HCT116 (cell line): ENCODE measurements at regions not wholly inside any gene's neighbourhood (a gene's known extent, or its start where the extent isn't known, plus 50 kb on each side); places are given as distances from the start of the nearest gene placed in this dataset.

ENCODE experiments used
- ATAC-seq: fragments of 200-7000 bp; cut with Tn5 transposase; 2 replicates; pipeline ENCODE4 v1.9.1; 2020; ENCODE audit warnings: mild to moderate bottlenecking, moderate library complexity
- BruUV-seq: library from RNA; stranded (reverse); fragments of 400-500 nt; replicated peaks from 2 replicates; lab custom pipeline; 2021; lab: Mats Ljungman, UMichigan
- CTCF ChIA-PET: fragments of 300-600 bp; sonication (Branson Sonifier 250); formaldehyde crosslinking; loops from one replicate; lab custom pipeline; 2021; ENCODE audit warnings: antibody characterized with exemption; lab: Charles Lee
- POLR2A ChIA-PET: fragments of 300-600, 350-600 bp; sonication (Branson Sonifier 250); formaldehyde crosslinking; loops from one replicate; lab custom pipeline; 2021; ENCODE audit warnings: antibody characterized with exemption; lab: Charles Lee
- RAD21 ChIA-PET, 2 experiments: fragments of 300-600 bp; sonication (Branson Sonifier 250); formaldehyde crosslinking; loops; one replicate each; lab custom pipeline; 2023; ENCODE audit warnings: low total read pairs in 2 of 2; ENCODE audit not compliant: uncharacterized antibody in 2 of 2, unreplicated experiment in 2 of 2, low non-redundant PET in 1 of 2; lab: Charles Lee
- DNase-seq: peaks from one replicate; pipeline ENCODE4 v3.0.0-alpha.2; 2010; ENCODE audit warnings: low read depth, low spot score
- H2AFZ ChIP-seq: fragments of 200-600 bp; shearing (Covaris generic), sonication (generic); 2 replicates; pipeline ENCODE4 v1.6.1; 2017; ENCODE audit warnings: low read depth, mixed run types, mixed read lengths, antibody characterized with exemption, low read length; ENCODE audit not compliant: poor library complexity, severe bottlenecking
- H3K27ac ChIP-seq: 2 replicates; pipeline ENCODE4 v1.5.1; 2012; ENCODE audit warnings: low read depth, low read length
- H3K27me3 ChIP-seq: fragments of 200-600 bp; sonication (generic); 2 replicates; pipeline ENCODE4 v1.6.1; 2016; ENCODE audit warnings: mixed run types, low read length, mixed read lengths; ENCODE audit not compliant: insufficient read depth
- H3K36me3 ChIP-seq, 2 experiments: fragments of 200-500 bp in 1 of 2; fragments of 200-600 bp in 1 of 2; sonication (Bioruptor generic) in 1 of 2; sonication (generic) in 1 of 2; 2 replicates each; pipeline versions ENCODE4 v1.5.1 to v1.6.1; 2014 to 2016; ENCODE audit warnings: low read length in 2 of 2, inconsistent platforms in 1 of 2, mixed read lengths in 1 of 2, mixed run types in 1 of 2; ENCODE audit not compliant: insufficient read depth in 2 of 2, control insufficient read depth in 1 of 2
- H3K4me1 ChIP-seq, 2 experiments: fragments of 200-600 bp in 1 of 2; sonication (generic) in 1 of 2; 2 replicates each; pipeline versions ENCODE4 v1.5.1 to v1.6.1; 2012 to 2017; ENCODE audit warnings: low read length in 2 of 2, inconsistent platforms in 1 of 2, mild to moderate bottlenecking in 1 of 2, mixed read lengths in 1 of 2, mixed run types in 1 of 2, moderate library complexity in 1 of 2; ENCODE audit not compliant: insufficient read depth in 2 of 2, control insufficient read depth in 1 of 2
- H3K4me2 ChIP-seq: fragments of 200-600 bp; sonication (generic); 2 replicates; pipeline ENCODE4 v1.6.1; 2017; ENCODE audit warnings: mixed run types, low read length, mixed read lengths
- H3K4me3 ChIP-seq, 2 experiments: fragments of 200-600 bp in 1 of 2; sonication (generic) in 1 of 2; replicated peaks in 1 of 2; 2 replicates each; pipeline ENCODE4 v1.5.1; 2011 to 2016; ENCODE audit warnings: low read length in 2 of 2, control low read depth in 1 of 2, low read depth in 1 of 2, mild to moderate bottlenecking in 1 of 2, mixed read lengths in 1 of 2, mixed run types in 1 of 2
- H3K79me2 ChIP-seq: fragments of 200-600 bp; sonication (generic); 2 replicates; pipeline ENCODE4 v1.6.1; 2017; ENCODE audit warnings: mild to moderate bottlenecking, mixed run types, low read length, moderate library complexity, mixed read lengths; ENCODE audit not compliant: insufficient read depth
- H3K9ac ChIP-seq: fragments of 200-600 bp; sonication (generic); 2 replicates; pipeline ENCODE4 v1.6.1; 2016; ENCODE audit warnings: low read length, mixed read lengths
- H3K9me2 ChIP-seq: fragments of 200-600 bp; sonication (generic), shearing (Covaris generic); 2 replicates; pipeline ENCODE4 v1.6.1; 2017; ENCODE audit warnings: mixed run types, mild to moderate bottlenecking, moderate library complexity; ENCODE audit not compliant: insufficient read depth
- H3K9me3 ChIP-seq, 2 experiments: fragments of 200-500 bp in 1 of 2; fragments of 200-600 bp in 1 of 2; sonication (Bioruptor generic) in 1 of 2; sonication (generic) in 1 of 2; 2 replicates each; pipeline ENCODE4 v1.6.1; 2014 to 2017; ENCODE audit warnings: low read length in 2 of 2, mixed read lengths in 2 of 2, inconsistent platforms in 1 of 2, low read depth in 1 of 2, mild to moderate bottlenecking in 1 of 2, mixed run types in 1 of 2, moderate library complexity in 1 of 2; ENCODE audit not compliant: control insufficient read depth in 1 of 2, insufficient read depth in 1 of 2
- H4K20me1 ChIP-seq: fragments of 200-600 bp; sonication (generic), shearing (Covaris generic); 2 replicates; pipeline ENCODE4 v1.6.1; 2017; ENCODE audit warnings: mixed run types, mild to moderate bottlenecking, moderate library complexity; ENCODE audit not compliant: insufficient read depth
- CEBPB ChIP-seq: IDR thresholded peaks from 2 replicates; pipeline ENCODE4 v1.6.1; 2012; ENCODE audit warnings: low read depth
- CTCF ChIP-seq, 3 experiments: fragments of 200-600 bp in 1 of 3; sonication (generic) in 1 of 3; IDR thresholded peaks in 2 of 3; conservative IDR thresholded peaks in 1 of 3; 2 replicates each; pipeline ENCODE4 v1.5.1; 2012 to 2017; ENCODE audit warnings: low read depth in 2 of 3, low read length in 2 of 3, antibody characterized with exemption in 1 of 3, borderline replicate concordance in 1 of 3, control low read depth in 1 of 3, mild to moderate bottlenecking in 1 of 3, mixed read lengths in 1 of 3, mixed run types in 1 of 3, moderate library complexity in 1 of 3; ENCODE audit not compliant: insufficient read depth in 1 of 3
- ELF1 ChIP-seq: IDR thresholded peaks from 2 replicates; pipeline ENCODE4 v1.6.1; 2012; ENCODE audit warnings: low read depth, borderline replicate concordance
- EZH2 ChIP-seq: fragments of 200-600 bp; sonication (generic); IDR thresholded peaks from 2 replicates; pipeline ENCODE4 v1.6.1; 2017; ENCODE audit warnings: antibody characterized with exemption, mixed run types
- EZH2phosphoT487 ChIP-seq: fragments of 200-600 bp; IDR thresholded peaks from 2 replicates; pipeline ENCODE4 v1.6.1; 2018; ENCODE audit warnings: antibody characterized with exemption, borderline replicate concordance
- POLR2A ChIP-seq: IDR thresholded peaks from 2 replicates; pipeline ENCODE4 v1.7.0; 2011; ENCODE audit warnings: borderline replicate concordance; ENCODE audit not compliant: insufficient read depth, insufficient read length; ENCODE audit errors: extremely low read depth
- POLR2AphosphoS5 ChIP-seq: IDR thresholded peaks from 2 replicates; pipeline ENCODE4 v1.6.1; 2011; ENCODE audit warnings: mild to moderate bottlenecking, low read depth, low read length, moderate library complexity
- REST ChIP-seq: IDR thresholded peaks from 2 replicates; pipeline ENCODE4 v1.6.1; 2012; ENCODE audit warnings: low read depth
- SRF ChIP-seq: IDR thresholded peaks from 2 replicates; pipeline ENCODE4 v1.6.1; 2012; ENCODE audit warnings: low read depth
- ZFX ChIP-seq: fragments of 450-650 bp; IDR thresholded peaks from 2 replicates; pipeline ENCODE4 v1.6.1; 2017
- intact Hi-C: fragments of 100-400 bp; cut with micrococcal nuclease; formaldehyde crosslinking; loops from 2 replicates; pipeline ENCODE4 v1.10.0; 2022

- Histone ChIP-seq H3K9me2 (no peaks in the 10 kb centered on the region), H3K79me2 (no peaks in the 10 kb centered on the region), H2AFZ (no peak overlapping the region), H3K4me3 (no peak overlapping the region), H4K20me1 (no peaks in the 10 kb centered on the region), H3K9me3 (peaks cover 21 to 23% of the 10 kb centered on the region in 2 experiments; a peak in 3 of 4 replicates), H3K4me1 (no peaks in the 10 kb centered on the region), H3K36me3 (no peaks in the 10 kb centered on the region), H3K27me3 (no peaks in the 10 kb centered on the region), H3K27ac (no peak overlapping the region), H3K9ac (no peak overlapping the region), H3K4me2 (no peak overlapping the region)
- no peak for TF ChIP-seq ZFX
- TF ChIP-seq EZH2phosphoT487 = no peak
- no peak for TF ChIP-seq SRF
- no peak for TF ChIP-seq EZH2
- no peak for TF ChIP-seq POLR2A
- POLR2A ChIA-PET = no interaction called here
- ATAC-seq (no peak), DNase-seq (no peak)
- no TSS peak for BruUV-seq
- RAD21 ChIA-PET = no interaction called here
- intact Hi-C loops = no loop called here
- CTCF ChIA-PET = no interaction called here
These were observed 179.0 kb upstream of the TSHZ3 start for GRCh38 chr19:31528261-31528660.

- Histone ChIP-seq H3K36me3 (no peaks in the 10 kb centered on the region), H3K79me2 (no peaks in the 10 kb centered on the region), H3K4me2 (no peak overlapping the region), H3K27ac (no peak overlapping the region), H3K9me2 (no peaks in the 10 kb centered on the region), H3K9ac (no peak overlapping the region), H2AFZ (no peak overlapping the region), H3K27me3 (no peaks in the 10 kb centered on the region), H4K20me1 (no peaks in the 10 kb centered on the region), H3K9me3 (peaks cover 23 to 25% of the 10 kb centered on the region in 2 experiments; a peak in 2 of 4 replicates), H3K4me1 (no peaks in the 10 kb centered on the region), H3K4me3 (no peak overlapping the region)
- no peak for ATAC-seq
- ChIA-PET POLR2A (no interaction called here), CTCF (no interaction called here), RAD21 (no interaction called here)
- BruUV-seq = no TSS peak
- no peak for DNase-seq
- intact Hi-C loops = no loop called here
- no peak for TF ChIP-seq ELF1
- no peak for TF ChIP-seq CEBPB
- TF ChIP-seq CTCF (IDR thresholded peaks at IDR 0.05 in 2 of 3, conservative IDR thresholded peaks at IDR 0.05 in 1 of 3; ENCODE audit: borderline replicate concordance in 1 of 3, insufficient read depth in 1 of 3, low read depth in 2 of 3, low read length in 2 of 3) = no peak
- TF ChIP-seq REST = no peak
- no peak for TF ChIP-seq POLR2AphosphoS5
- no peak for TF ChIP-seq POLR2A
These were observed 179.9 kb upstream of the TSHZ3 start for GRCh38 chr19:31529121-31529520.
